GM21381 (cell line): ENCODE measurements at regions not wholly inside any gene's neighbourhood (a gene's known extent, or its start where the extent isn't known, plus 50 kb on each side); places are given as distances from the start of the nearest gene placed in this dataset.
"Not testable (repeated sequence)": the region's sequence is repeated elsewhere in the genome, so short reads cannot be mapped to it uniquely, and the experiment has no call there.

ENCODE experiments used
- ATAC-seq: cut with Tn5 transposase; IDR thresholded peaks from one replicate; pipeline ENCODE4 v1.9.1; 2021; ENCODE audit warnings: mild to moderate bottlenecking, moderate library complexity; ENCODE audit not compliant: unreplicated experiment

- no peak for ATAC-seq
These were observed 112.8 kb upstream of the DUSP22 start for GRCh38 chr6:179340-179950.

GRCh38 chr6:180091-180694 is 112.1 kb upstream of the DUSP22 start:
- not testable (repeated sequence) for ATAC-seq

- ATAC-seq = peak; percentile 69
These were observed 111.1 kb upstream of the DUSP22 start for GRCh38 chr6:181049-181654.

- no peak for ATAC-seq
These were observed 108.6 kb upstream of the DUSP22 start for GRCh38 chr6:183668-184067.

- no peak for ATAC-seq
These were observed 108.1 kb upstream of the DUSP22 start for GRCh38 chr6:184161-184700.

- no peak for ATAC-seq
These were observed 105.8 kb upstream of the DUSP22 start for GRCh38 chr6:186340-186965.

- no peak for ATAC-seq
These were observed 105.0 kb upstream of the DUSP22 start for GRCh38 chr6:187210-187861.

GRCh38 chr6:188821-189655 is 103.2 kb upstream of the DUSP22 start:
- ATAC-seq = peak; percentile 78

- peak; percentile 4 for ATAC-seq
These were observed 102.6 kb upstream of the DUSP22 start for GRCh38 chr6:189676-190075.

GRCh38 chr6:190596-191395 is 101.5 kb upstream of the DUSP22 start:
- ATAC-seq = no peak

- ATAC-seq = no peak
These were observed 100.6 kb upstream of the DUSP22 start for GRCh38 chr6:191487-192312.

- no peak for ATAC-seq
These were observed 100.0 kb upstream of the DUSP22 start for GRCh38 chr6:192313-192664.

- no peak for ATAC-seq
These were observed 99.1 kb upstream of the DUSP22 start for GRCh38 chr6:193180-193579.

- peak; percentile 30 for ATAC-seq
These were observed 98.4 kb upstream of the DUSP22 start for GRCh38 chr6:193773-194310.

- no peak for ATAC-seq
These were observed 96.4 kb upstream of the DUSP22 start for GRCh38 chr6:195861-196360.

- no peak for ATAC-seq
These were observed 95.7 kb upstream of the DUSP22 start for GRCh38 chr6:196543-196942.

- no peak for ATAC-seq
These were observed 88.6 kb upstream of the DUSP22 start for GRCh38 chr6:203661-204060.

- ATAC-seq = no peak
These were observed 86.0 kb upstream of the DUSP22 start for GRCh38 chr6:206264-206663.
